BE2C (cell line): ENCODE measurements at regions not wholly inside any gene's neighbourhood (a gene's known extent, or its start where the extent isn't known, plus 50 kb on each side); places are given as distances from the start of the nearest gene placed in this dataset.

Source experiments
- DNase-seq: peaks from one replicate; pipeline ENCODE4 v3.0.0-alpha.2; 2020
- H3K27me3 ChIP-seq: fragments of 250-450 bp; sonication (Bioruptor Pico); 2 replicates; pipeline ENCODE4 v1.5.1; 2020; ENCODE audit warnings: mild to moderate bottlenecking
- H3K36me3 ChIP-seq: fragments of 250-450 bp; sonication (Bioruptor Pico); 2 replicates; pipeline ENCODE4 v1.5.1; 2020; ENCODE audit warnings: mild to moderate bottlenecking
- H3K4me1 ChIP-seq: fragments of 250-450 bp; sonication (Bioruptor Pico); 2 replicates; pipeline ENCODE4 v1.5.1; 2020
- H3K4me3 ChIP-seq: 2 replicates; pipeline ENCODE4 v1.5.1; 2011; ENCODE audit warnings: low read depth, low read length
- H3K9me3 ChIP-seq: fragments of 250-450 bp; sonication (Bioruptor Pico); 2 replicates; pipeline ENCODE4 v1.5.1; 2020
- TF ChIP-seq, protein P1 (sequence below): IDR thresholded peaks from 2 replicates; pipeline ENCODE4 v1.5.1; 2012; ENCODE audit warnings: mild to moderate bottlenecking, low read depth, low read length

DNA sequence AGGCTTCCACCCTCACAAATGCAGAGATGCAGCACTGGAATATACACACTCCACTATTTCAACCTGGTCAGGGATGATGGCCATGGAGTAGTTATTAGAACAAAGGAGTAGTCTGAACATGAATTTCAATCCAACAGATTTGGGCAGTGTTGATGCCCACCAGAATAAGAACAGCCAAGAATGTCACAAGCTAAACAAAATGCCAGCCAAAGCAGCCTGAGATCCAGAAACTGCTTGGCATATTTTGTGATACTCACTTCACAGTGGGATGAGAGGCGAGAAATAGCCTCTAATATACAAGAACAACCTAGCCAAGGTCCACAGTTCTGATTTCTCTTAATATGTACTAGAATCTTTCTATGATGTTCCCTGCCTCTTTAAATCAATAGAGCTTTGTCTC lies 58.6 kb upstream of the KLF7 start:
- Histone ChIP-seq H3K4me1 (peaks cover 13% of the 10 kb centered on the region), H3K27me3 (no peaks in the 10 kb centered on the region)
- no peak for DNase-seq

DNA sequence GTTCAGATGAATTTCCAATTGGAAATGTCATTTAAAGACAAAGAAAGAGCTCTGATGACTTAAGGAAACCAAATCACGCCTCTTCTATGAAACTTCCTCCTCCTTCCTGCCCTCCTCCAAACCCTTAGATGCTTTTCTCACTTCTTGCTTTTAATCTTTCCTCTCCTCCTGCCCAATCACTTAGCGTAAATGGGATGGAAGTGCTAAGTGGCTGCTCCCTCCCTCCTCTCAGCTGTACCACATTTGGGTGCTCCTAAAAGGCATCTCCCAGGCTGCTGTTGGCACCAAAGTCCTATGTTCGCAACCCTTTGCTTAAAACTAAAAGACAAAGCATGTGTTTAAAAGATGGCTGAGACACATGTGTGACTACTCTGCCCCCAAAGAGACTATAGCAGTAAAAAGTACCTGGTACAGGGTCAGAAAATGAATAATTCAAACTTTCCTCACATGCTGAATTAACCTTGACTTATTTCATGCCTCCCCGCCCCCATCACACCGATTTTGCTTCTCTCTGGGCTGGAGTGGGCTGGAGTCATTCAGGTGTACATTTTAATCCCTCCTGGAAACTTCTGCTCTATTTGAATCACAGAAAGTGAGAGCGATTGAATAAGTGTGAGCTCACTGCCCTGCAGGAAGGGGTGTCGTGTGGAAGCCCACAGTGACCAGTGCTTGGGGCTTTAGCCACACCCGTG lies 59.2 kb upstream of the KLF7 start:
- Histone ChIP-seq H3K27me3 (no peaks in the 10 kb centered on the region), H3K36me3 (no peaks in the 10 kb centered on the region), H3K4me1 (peaks cover 8% of the 10 kb centered on the region), H3K9me3 (no peaks in the 10 kb centered on the region), H3K4me3 (no peak overlapping the region)
- no peak for DNase-seq
- TF ChIP-seq, protein P1, sequence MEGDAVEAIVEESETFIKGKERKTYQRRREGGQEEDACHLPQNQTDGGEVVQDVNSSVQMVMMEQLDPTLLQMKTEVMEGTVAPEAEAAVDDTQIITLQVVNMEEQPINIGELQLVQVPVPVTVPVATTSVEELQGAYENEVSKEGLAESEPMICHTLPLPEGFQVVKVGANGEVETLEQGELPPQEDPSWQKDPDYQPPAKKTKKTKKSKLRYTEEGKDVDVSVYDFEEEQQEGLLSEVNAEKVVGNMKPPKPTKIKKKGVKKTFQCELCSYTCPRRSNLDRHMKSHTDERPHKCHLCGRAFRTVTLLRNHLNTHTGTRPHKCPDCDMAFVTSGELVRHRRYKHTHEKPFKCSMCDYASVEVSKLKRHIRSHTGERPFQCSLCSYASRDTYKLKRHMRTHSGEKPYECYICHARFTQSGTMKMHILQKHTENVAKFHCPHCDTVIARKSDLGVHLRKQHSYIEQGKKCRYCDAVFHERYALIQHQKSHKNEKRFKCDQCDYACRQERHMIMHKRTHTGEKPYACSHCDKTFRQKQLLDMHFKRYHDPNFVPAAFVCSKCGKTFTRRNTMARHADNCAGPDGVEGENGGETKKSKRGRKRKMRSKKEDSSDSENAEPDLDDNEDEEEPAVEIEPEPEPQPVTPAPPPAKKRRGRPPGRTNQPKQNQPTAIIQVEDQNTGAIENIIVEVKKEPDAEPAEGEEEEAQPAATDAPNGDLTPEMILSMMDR: no peak

More for the DNA sequence above, 58.6 kb upstream of the KLF7 start:
- TF ChIP-seq, protein P1: no peak
- H3K9me3 ChIP-seq: no peaks in the 10 kb centered on the region
- H3K36me3 ChIP-seq: no peaks in the 10 kb centered on the region
- no peak overlapping the region for H3K4me3 ChIP-seq

DNA sequence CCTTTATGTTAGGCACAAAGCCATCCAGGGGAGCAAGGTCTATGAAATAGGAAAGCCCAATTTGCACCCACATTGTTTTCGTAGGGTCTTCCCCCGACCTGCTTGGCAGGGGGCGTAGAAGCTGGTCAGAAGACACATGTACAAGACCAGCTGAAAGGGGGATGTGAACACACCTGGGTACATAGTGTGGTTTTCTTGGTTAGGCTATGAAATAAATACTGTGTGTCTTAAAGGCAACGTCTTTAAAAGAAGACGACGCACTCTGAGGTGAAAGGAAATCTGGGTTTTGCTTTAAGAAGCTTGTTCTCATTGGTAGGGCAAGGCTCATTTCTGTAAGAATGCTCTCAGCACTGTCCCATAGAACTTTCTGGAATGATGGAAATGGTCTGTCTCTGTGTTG lies 60.0 kb upstream of the KLF7 start:
- H3K4me1 ChIP-seq: peaks cover 12% of the 10 kb centered on the region; the same call in 1 of the 2 replicates
- no peaks in the 10 kb centered on the region for H3K36me3 ChIP-seq
- H3K4me3 ChIP-seq: no peak overlapping the region
- DNase-seq: no peak
- H3K27me3 ChIP-seq: no peaks in the 10 kb centered on the region
- TF ChIP-seq, protein P1: no peak
- no peaks in the 10 kb centered on the region for H3K9me3 ChIP-seq

DNA sequence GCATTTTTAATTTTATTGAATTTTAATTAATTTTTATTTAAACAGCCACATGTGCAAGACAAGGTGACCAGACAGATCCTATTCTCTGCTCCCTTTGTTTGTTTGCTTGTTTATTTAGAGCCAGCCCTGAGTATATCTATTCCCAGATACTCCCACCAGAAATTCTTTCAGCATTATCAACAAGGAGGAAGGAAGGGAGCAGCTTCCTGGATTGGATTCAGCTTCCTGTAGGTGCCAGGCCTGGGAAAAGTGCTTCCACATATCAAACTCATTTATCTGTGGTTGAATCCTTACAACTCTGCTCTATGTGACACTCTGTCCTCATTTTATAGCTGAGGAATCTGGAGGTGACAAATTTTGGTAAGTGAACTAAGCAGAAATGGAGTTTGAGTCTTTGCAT lies 60.5 kb upstream of the KLF7 start:
- TF ChIP-seq, protein P1: no peak
- DNase-seq: no peak
- Histone ChIP-seq H3K36me3 (no peaks in the 10 kb centered on the region), H3K9me3 (no peaks in the 10 kb centered on the region), H3K4me1 (peaks cover 12% of the 10 kb centered on the region; the same call in 1 of the 2 replicates), H3K4me3 (no peak overlapping the region), H3K27me3 (no peaks in the 10 kb centered on the region)

DNA sequence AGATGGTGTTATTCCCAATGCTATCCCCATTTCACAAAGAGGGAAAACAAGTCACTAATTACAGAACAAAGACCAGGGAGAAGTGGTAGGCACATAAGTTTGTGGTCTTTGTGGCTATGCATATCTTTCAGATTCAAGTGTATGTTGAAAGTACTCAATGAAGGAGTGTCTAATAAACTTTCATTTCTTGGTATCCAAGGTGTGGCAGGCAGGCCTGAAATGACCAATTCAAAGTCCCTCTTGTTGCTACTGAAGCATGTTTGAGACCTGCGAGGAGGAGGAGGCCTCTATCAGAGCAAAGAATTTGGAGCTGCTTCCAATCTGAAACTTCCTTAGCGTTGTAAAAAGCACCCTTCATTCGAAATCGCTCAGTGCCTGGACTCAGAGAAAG lies 60.9 kb upstream of the KLF7 start:
- TF ChIP-seq, protein P1: no peak
- no peaks in the 10 kb centered on the region for H3K9me3 ChIP-seq

DNA sequence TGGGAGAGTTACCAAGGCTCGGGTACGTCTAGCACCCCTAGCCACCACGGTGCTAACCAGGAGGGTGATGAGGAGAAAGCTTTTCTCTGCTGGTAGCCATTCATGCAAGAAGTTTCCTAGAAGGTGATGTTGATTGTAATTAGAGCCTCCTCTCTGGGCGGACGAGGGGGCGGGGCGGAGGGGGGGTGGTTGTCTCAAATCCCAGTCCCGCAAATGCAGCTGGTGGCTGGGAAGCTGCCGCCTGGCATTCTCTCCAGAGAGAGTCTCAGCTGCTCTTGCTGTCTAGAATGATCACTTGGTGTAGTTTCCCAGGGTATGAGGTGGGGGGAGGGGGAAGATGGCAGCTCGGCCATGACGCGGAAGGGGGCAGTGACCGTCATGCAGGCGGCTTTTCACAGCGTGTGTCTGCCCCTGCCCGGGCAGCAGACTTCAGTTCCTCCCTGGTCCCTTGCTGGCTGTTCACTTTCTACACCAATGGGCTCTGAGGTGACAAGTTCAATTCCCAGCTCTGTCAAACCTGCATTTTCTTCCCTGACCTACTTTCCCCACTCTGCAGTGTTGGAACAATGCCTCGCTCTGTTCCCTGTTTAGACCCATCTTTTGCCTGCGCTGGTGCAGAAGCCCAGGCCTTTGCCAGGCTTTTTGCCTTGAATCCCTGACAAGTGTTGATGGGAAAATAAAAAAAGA lies 61.5 kb upstream of the KLF7 start:
- TF ChIP-seq, protein P1: no peak
- no peak for DNase-seq
- no peak overlapping the region for H3K4me3 ChIP-seq

More for the DNA sequence above, 60.9 kb upstream of the KLF7 start:
- Histone ChIP-seq H3K4me3 (no peak overlapping the region), H3K36me3 (no peaks in the 10 kb centered on the region), H3K4me1 (peaks cover 12% of the 10 kb centered on the region; the same call in 1 of the 2 replicates), H3K27me3 (no peaks in the 10 kb centered on the region)
- no peak for DNase-seq

More for the DNA sequence above, 61.5 kb upstream of the KLF7 start:
- Histone ChIP-seq H3K9me3 (no peaks in the 10 kb centered on the region), H3K27me3 (no peaks in the 10 kb centered on the region), H3K4me1 (peaks cover 12% of the 10 kb centered on the region; the same call in 1 of the 2 replicates), H3K36me3 (no peaks in the 10 kb centered on the region)
